HG02763 (cell line): ENCODE measurements at regions not wholly inside any gene's neighbourhood (a gene's known extent, or its start where the extent isn't known, plus 50 kb on each side); places are given as distances from the start of the nearest gene placed in this dataset.
"Not testable (repeated sequence)": the region's sequence is repeated elsewhere in the genome, so short reads cannot be mapped to it uniquely, and the experiment has no call there.

Source experiments
- ATAC-seq: cut with Tn5 transposase; IDR thresholded peaks from one replicate; pipeline ENCODE4 v1.9.1; 2021; ENCODE audit warnings: mild to moderate bottlenecking, moderate library complexity; ENCODE audit not compliant: unreplicated experiment

- peak; percentile 62 for ATAC-seq
These were observed 107.6 kb upstream of the CYRIA start for GRCh38 chr2:16773080-16773713.

- ATAC-seq = no peak
These were observed 102.3 kb upstream of the CYRIA start for GRCh38 chr2:16767789-16768476.

GRCh38 chr2:16765356-16765755 is 99.7 kb upstream of the CYRIA start:
- no peak for ATAC-seq

- no peak for ATAC-seq
These were observed 98.9 kb upstream of the CYRIA start for GRCh38 chr2:16764487-16764886.

GRCh38 chr2:16763493-16763899 is 97.9 kb upstream of the CYRIA start:
- ATAC-seq = no peak

- ATAC-seq = no peak
These were observed 97.4 kb upstream of the CYRIA start for GRCh38 chr2:16763056-16763455.

- no peak for ATAC-seq
These were observed 94.8 kb upstream of the CYRIA start for GRCh38 chr2:16760426-16760825.

- peak; percentile 91 for ATAC-seq
These were observed 91.4 kb upstream of the CYRIA start for GRCh38 chr2:16756831-16757644.

- no peak for ATAC-seq
These were observed 89.8 kb upstream of the CYRIA start for GRCh38 chr2:16755442-16755841.

- ATAC-seq = not testable (repeated sequence)
These were observed 87.4 kb upstream of the CYRIA start for GRCh38 chr2:16753025-16753424.

- not testable (repeated sequence) for ATAC-seq
These were observed 85.2 kb upstream of the CYRIA start for GRCh38 chr2:16750925-16751214.

GRCh38 chr2:16750175-16750924 is 84.7 kb upstream of the CYRIA start:
- no peak for ATAC-seq

GRCh38 chr2:16748511-16749266 is 83.1 kb upstream of the CYRIA start:
- not testable (repeated sequence) for ATAC-seq

- ATAC-seq = no peak
These were observed 82.1 kb upstream of the CYRIA start for GRCh38 chr2:16747689-16748088.

GRCh38 chr2:16747257-16747656 is 81.6 kb upstream of the CYRIA start:
- no peak for ATAC-seq

GRCh38 chr2:16746833-16747232 is 81.2 kb upstream of the CYRIA start:
- no peak for ATAC-seq

GRCh38 chr2:16746329-16746728 is 80.7 kb upstream of the CYRIA start:
- ATAC-seq = no peak

- no peak for ATAC-seq
These were observed 79.8 kb upstream of the CYRIA start for GRCh38 chr2:16745466-16745865.

- ATAC-seq = no peak
These were observed 78.9 kb upstream of the CYRIA start for GRCh38 chr2:16744521-16744920.

GRCh38 chr2:16742026-16742425 is 76.4 kb upstream of the CYRIA start:
- ATAC-seq = no peak

GRCh38 chr2:16741498-16741897 is 75.9 kb upstream of the CYRIA start:
- ATAC-seq = no peak
